ENCODE measurements at regions not wholly inside any gene's neighbourhood (a gene's known extent, or its start where the extent isn't known, plus 50 kb on each side); places are given as distances from the start of the nearest gene placed in this dataset.

- in situ Hi-C loops (cut with HindIII; ENCODE audit: low sequenced_read_pairs) = no loop called here
- no peak for TF ChIP-seq CTCF (IDR thresholded peaks at IDR 0.05; ENCODE audit: low read depth, low read length)
- H3K4me3 ChIP-seq (ENCODE audit: low read depth, low read length) = no peak overlapping the region
- no peak for DNase-seq (ENCODE audit: low read depth, low spot score)
These were observed 246.1 kb upstream of the IRX4 start for GRCh38 chr5:2128686-2129355.

GRCh38 chr5:2126512-2126911 is 243.8 kb upstream of the IRX4 start:
- in situ Hi-C loops (cut with HindIII; ENCODE audit: low sequenced_read_pairs) = no loop called here
- H3K4me3 ChIP-seq (ENCODE audit: low read depth, low read length) = no peak overlapping the region
- no peak for TF ChIP-seq CTCF (IDR thresholded peaks at IDR 0.05; ENCODE audit: low read depth, low read length)
- DNase-seq (ENCODE audit: low read depth, low spot score) = no peak

GRCh38 chr5:2125901-2126265 is 243.2 kb upstream of the IRX4 start:
- in situ Hi-C loops (cut with HindIII; ENCODE audit: low sequenced_read_pairs) = no loop called here
- TF ChIP-seq CTCF (IDR thresholded peaks at IDR 0.05; ENCODE audit: low read depth, low read length) = no peak
- H3K4me3 ChIP-seq (ENCODE audit: low read depth, low read length) = no peak overlapping the region
- no peak for DNase-seq (ENCODE audit: low read depth, low spot score)

GRCh38 chr5:2125171-2125900 is 242.6 kb upstream of the IRX4 start:
- H3K4me3 ChIP-seq (ENCODE audit: low read depth, low read length) = no peak overlapping the region
- no peak for TF ChIP-seq CTCF (IDR thresholded peaks at IDR 0.05; ENCODE audit: low read depth, low read length)
- in situ Hi-C loops (cut with HindIII; ENCODE audit: low sequenced_read_pairs) = no loop called here
- DNase-seq (ENCODE audit: low read depth, low spot score) = no peak

- no peak overlapping the region for H3K4me3 ChIP-seq (ENCODE audit: low read depth, low read length)
- no peak for DNase-seq (ENCODE audit: low read depth, low spot score)
- TF ChIP-seq CTCF (IDR thresholded peaks at IDR 0.05; ENCODE audit: low read depth, low read length) = no peak
- in situ Hi-C loops (cut with HindIII; ENCODE audit: low sequenced_read_pairs) = no loop called here
These were observed 241.9 kb upstream of the IRX4 start for GRCh38 chr5:2124434-2125170.

- in situ Hi-C loops (cut with HindIII; ENCODE audit: low sequenced_read_pairs) = no loop called here
- no peak for DNase-seq (ENCODE audit: low read depth, low spot score)
These were observed 241.1 kb upstream of the IRX4 start for GRCh38 chr5:2123874-2124273.

More at GRCh38 chr5:2123874-2124273, 241.1 kb upstream of the IRX4 start:
- TF ChIP-seq CTCF (IDR thresholded peaks at IDR 0.05; ENCODE audit: low read depth, low read length) = no peak
- H3K4me3 ChIP-seq (ENCODE audit: low read depth, low read length) = no peak overlapping the region

Data from astrocyte of the spinal cord (primary cell).